ENCODE measurements at regions not wholly inside any gene's neighbourhood (a gene's known extent, or its start where the extent isn't known, plus 50 kb on each side); places are given as distances from the start of the nearest gene placed in this dataset.
"Not testable (repeated sequence)": the region's sequence is repeated elsewhere in the genome, so short reads cannot be mapped to it uniquely, and the experiment has no call there.

DNA sequence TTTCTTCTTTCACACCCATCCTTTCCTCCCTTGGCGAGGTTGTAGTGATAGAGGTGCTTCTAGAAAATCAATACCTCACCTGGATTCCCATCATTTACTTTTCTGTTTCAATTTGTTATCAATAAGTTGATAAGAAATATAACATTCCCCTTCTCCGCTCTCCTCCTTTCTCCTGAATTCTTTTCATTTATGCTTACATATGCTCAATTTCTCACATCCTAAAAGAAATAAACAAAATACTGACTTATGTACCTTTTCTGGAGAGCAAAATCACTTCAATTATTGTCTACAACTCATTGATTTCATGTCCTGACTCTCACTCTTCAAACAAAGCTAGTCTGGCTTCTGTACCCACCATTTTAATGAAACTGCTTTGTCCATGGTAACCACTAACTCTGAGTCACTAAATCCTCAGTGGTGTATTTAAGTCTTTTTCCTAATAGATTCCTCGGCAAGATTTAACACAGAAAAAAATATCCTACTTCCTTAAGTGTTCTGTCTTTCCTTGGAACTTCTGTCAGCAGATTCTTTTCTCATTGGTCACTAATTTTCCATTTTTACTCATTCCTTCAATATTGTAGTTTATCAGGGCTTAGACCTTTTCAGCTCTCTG lies 289.6 kb downstream of the RFPL4B start:
- in situ Hi-C loops (cut with HindIII; ENCODE audit: low sequenced_read_pairs) = no loop called here

DNA sequence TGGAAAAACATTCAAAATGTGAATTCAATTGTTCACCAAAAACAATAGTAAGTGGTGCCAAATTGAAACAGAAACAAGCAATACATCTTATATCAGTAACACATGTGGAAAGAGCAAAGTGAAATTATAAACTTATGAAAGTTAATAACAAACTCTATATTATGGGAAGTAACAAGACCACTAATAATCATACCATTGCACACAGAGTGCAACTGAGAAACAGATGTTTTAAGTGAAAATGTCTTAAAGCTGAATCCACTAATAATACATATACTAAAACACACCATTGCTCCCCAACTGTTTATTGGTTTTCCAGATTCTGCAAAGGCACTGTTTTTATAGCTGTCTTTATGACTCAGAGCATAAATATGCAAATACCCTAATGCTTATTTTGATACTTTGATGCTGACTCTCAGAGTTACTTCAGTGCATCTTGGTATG lies 292.3 kb downstream of the RFPL4B start:
- in situ Hi-C loops (cut with HindIII; ENCODE audit: low sequenced_read_pairs) = no loop called here

DNA sequence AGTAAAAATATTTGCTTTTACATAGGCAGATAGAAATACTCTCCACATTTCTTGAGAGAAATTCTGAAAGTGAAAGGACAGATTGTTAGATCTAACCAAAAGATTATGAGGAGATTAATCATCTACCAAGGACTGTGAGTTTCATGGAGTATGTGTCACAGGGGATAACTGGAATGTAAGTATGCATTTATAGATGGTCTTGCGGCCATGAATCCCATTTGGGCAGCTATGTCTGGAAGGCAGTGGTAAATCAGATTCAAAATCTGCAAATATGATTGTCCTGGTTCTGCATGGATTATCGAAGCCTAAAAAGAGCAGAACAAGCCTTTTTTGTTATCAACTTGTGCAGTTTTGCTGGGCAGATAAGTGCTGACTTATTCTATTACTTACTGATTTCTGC lies 293.8 kb downstream of the RFPL4B start:
- in situ Hi-C loops (cut with HindIII; ENCODE audit: low sequenced_read_pairs) = no loop called here

DNA sequence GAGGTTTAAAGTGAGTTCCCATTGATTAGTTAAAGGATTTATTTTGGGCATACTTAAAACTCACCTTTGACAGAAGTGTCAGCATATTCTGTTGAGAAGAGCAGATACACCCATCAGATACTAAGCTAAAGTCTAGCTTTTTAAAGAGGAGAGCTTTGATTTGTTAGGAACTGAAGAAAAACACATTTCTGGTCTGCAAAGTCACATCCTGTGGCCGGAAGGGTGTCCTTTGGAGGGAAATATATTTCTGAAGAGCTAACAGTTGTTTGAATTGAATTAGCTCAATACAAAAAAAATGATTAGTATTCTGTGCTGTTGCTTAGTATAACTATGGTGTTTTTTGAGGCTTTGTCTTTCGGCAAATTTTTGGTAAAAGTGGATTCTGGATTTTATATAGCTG lies 302.7 kb downstream of the RFPL4B start:
- in situ Hi-C loops (cut with HindIII; ENCODE audit: low sequenced_read_pairs) = no loop called here

DNA sequence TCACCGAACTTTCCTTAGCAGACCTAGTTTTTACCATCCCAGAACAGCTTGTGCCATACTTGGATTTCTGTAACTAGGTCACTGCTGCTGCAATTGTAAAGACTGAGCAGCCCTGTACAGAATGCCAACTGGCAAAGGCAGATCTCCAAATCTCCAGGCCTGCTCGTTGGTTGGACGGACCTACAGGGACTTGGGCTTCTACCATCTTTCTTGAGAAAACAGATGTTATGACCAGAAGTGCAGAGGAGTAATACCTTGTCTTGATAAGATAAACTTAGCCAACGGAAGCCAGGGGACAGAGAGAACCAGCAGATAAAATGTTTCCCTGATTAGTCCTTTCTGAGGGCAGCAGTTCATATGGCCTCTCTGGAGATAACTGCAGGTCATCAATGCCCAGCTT lies 304.1 kb downstream of the RFPL4B start:
- in situ Hi-C loops (cut with HindIII; ENCODE audit: low sequenced_read_pairs) = no loop called here

DNA sequence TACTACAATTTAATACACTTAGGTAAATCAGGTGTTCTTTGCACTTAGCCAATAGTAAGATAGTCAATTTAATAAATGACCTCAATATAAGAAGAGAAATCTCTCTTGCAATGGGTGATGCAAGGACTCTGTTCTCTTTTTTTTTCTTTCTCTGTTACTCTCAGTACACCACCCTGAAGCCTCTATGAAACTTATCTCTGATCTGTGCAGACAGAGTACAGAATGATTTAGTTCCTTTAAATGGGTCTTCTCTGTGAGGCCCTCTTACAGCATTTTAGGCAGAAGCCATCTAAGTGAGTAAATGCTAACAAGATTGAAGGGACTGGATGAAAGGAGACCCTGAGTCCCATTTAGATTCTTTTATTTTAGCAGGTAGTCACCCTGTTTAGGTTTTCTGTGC lies 312.8 kb downstream of the RFPL4B start:
- in situ Hi-C loops (cut with HindIII; ENCODE audit: low sequenced_read_pairs) = no loop called here

DNA sequence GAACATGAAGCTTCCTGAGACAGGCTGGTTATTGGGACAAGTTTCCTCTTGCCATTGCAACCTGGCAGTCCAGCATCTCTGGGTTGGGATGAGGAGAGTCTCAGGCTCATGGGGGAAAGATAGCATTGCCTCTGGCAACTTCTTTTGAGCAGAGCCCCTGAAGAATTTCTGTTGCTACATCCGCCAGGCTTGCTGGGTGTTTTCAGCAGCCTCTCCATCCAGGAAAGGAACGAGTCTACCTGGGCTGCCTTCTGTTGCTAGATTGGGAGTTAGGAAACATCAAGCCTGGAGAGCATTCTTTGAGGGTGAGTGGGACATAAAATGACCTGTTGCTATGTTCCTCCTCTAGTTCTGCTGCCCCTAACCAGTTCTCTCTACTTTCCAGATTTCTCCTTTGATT lies 313.5 kb downstream of the RFPL4B start:
- in situ Hi-C loops (cut with HindIII; ENCODE audit: low sequenced_read_pairs) = no loop called here

DNA sequence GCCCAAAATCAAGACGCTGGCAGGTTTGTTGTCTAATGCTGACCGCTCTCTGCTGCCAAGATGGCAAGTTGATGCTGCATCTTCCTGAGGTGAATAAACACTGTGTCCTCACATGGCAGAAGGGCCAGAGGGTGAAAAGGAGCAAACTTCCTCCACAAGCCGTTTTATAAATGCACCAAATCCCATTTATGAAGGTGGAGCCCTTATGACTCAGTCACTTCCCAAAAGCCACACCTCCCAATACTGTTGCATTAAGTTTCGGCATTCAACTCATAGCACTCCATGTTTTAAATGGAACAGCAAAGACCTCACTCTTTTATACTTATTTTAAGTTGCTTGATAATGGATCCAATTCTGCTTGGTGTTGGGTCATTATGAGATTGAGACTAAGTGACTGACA lies 316.6 kb downstream of the RFPL4B start:
- in situ Hi-C loops (cut with HindIII; ENCODE audit: low sequenced_read_pairs) = no loop called here

DNA sequence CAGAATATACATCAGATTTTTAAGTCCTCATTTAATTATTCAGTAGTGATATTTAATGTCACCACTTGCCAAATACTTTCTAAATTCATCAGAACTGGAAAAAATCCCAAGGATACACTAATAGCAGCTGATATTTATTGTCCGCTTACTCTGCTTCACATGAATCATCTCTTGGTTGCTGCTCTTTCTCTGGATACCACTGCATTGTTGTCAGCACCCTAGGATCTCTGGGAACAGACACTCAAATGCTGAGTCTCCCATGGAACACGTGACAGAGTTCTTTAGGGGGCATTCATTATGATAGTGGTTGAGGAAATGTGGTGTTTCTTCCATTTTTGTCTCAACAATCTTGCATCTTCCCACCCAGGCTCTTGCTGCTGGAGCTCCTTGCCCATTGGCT lies 318.0 kb downstream of the RFPL4B start:
- in situ Hi-C loops (cut with HindIII; ENCODE audit: low sequenced_read_pairs) = no loop called here

DNA sequence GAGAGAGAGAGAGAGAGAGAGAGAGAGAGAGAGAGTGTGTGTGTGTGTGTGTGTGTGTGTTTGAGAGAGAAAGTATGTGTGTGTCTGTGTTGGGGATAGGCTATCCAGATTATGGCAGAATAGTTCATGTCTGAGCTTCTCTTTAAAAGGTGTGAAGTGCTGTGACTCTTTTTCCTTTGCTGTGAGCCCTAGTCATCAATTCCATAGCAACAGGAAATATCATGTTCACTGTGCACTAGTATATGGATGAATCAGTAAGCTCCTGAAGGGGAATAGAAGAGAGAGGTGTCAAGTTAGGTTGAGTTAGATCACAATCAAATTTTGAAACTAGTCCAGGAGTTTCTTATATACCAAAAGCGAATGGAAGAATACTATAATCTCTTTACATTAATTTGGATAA lies 318.7 kb downstream of the RFPL4B start:
- in situ Hi-C loops (cut with HindIII; ENCODE audit: low sequenced_read_pairs) = no loop called here

DNA sequence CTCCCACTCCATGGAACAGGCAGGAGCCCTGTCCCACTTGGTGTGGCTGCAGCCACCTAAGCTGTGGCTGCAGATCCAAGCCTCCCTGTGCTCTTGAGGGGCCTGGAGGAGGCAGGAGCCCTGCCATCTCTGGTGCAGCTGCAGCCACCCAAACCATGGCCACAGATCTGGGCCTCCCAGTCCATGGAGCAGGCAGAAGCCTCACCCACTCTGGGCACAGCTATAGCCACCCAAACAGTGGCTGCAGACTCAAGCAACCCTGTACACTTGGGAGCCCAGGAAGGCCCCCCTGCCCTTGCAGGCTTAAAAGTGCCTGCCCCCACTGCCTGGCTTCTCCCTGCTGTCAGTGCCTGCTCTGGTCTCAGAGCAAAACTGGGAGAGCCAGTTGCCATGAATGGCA lies 320.3 kb downstream of the RFPL4B start:
- in situ Hi-C loops (cut with HindIII; ENCODE audit: low sequenced_read_pairs) = no loop called here

DNA sequence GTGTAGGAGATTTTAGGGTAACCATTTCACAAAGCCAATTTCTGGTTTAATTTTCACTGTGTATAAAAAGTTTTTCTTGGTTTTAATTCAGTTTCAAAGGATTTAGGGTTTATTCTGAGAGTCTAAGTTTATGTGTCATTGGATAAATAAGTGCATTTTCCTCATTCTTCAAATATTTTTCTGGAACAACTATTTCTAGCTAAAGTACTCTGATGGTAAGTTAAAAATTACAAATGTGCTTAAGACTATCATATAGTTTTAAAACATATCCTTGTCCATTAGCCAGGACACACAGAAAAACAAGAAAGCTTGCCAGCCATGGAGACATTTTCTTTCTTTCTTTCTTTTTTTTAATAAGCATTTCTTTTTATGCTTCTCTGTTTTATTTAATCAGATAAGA lies 333.0 kb downstream of the RFPL4B start:
- in situ Hi-C loops (cut with HindIII; ENCODE audit: low sequenced_read_pairs) = no loop called here

DNA sequence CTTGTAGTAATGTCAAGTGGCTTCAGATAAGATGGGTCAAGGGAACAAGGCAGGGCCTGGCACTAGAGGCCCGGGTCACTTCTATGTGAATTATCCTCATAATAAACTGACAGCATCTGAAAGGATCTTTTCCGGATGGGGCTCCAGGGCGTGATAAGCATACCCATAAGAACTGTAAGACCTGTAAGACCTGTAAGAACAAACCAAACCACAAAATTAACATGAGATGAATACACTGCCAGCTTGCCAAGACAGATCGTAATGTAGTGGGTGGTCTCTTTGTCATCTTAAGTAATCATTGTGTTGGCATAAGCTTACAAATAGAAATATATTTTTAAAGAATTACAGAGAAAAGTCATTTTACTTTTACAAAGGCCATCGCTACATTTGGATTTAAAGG lies 334.9 kb downstream of the RFPL4B start:
- in situ Hi-C loops (cut with HindIII; ENCODE audit: low sequenced_read_pairs) = no loop called here

DNA sequence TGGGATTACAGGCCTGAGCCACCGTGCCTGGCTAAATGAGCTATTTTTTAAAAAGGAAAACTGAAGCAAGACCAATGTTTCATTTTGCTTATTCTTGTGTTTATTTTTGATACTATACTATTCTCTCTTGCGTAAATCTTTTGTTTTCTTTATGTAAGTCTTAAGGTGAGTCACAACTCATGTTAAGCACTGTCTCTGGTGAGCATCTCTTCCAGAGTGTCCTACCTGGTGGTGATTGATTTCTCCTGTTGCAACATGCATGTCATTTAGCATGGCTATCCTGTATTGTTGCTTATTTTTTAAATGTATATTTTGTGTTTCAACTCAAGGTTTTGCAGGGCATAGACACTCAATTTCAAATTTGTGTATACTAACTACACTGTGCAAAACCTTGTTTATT lies 336.0 kb downstream of the RFPL4B start:
- in situ Hi-C loops (cut with HindIII; ENCODE audit: low sequenced_read_pairs) = no loop called here

DNA sequence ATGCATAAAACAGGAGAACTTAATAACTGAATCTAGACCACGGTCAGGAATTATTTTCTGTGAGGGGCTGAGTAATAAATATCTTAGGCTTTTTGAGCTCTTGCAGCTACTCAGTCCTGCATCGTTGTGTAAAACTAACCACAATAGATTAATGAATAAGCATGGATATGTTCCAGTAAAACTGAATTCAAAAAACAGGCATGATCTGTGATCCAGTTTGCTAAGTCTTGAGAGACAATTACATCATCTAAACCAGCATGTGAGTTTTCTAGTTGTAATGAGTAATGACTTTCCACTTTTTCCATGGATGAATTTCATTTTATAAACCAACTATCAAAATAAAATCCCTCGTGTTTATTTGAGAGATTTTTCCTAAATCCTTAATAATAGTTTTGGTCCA lies 336.8 kb downstream of the RFPL4B start:
- in situ Hi-C loops (cut with HindIII; ENCODE audit: low sequenced_read_pairs) = no loop called here

DNA sequence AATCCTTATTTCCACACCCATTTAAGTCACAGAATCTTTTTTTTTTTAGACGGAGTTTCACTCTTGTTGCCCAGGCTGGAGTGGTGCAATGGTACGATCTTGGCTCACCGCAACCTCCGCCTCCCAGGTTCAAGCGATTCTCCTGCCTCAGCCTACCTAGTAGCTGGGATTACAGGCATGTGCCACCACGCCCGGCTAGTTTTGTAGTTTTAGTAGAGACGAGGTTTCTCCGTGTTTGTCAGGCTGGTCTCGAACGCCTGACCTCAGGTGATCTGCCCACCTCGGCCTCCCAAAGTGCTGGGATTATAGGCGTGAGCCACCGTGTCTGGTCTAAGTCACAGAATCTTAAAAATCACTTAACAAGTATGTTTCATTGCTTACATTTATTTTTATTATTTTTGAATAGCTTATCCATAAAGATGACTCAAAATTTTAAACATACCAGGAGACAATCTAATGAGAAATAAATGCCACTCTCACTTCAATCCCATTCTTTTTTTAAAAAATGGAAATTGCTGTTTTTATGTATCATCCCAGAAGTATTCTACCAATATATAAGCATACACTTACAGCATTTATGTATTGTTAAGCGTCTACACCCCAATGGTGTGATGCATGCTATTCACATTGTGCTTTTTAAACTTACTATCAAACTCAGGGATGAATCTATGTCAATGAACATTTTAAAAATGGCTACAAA lies 338.5 kb downstream of the RFPL4B start:
- in situ Hi-C loops (cut with HindIII; ENCODE audit: low sequenced_read_pairs) = not testable (repeated sequence)

DNA sequence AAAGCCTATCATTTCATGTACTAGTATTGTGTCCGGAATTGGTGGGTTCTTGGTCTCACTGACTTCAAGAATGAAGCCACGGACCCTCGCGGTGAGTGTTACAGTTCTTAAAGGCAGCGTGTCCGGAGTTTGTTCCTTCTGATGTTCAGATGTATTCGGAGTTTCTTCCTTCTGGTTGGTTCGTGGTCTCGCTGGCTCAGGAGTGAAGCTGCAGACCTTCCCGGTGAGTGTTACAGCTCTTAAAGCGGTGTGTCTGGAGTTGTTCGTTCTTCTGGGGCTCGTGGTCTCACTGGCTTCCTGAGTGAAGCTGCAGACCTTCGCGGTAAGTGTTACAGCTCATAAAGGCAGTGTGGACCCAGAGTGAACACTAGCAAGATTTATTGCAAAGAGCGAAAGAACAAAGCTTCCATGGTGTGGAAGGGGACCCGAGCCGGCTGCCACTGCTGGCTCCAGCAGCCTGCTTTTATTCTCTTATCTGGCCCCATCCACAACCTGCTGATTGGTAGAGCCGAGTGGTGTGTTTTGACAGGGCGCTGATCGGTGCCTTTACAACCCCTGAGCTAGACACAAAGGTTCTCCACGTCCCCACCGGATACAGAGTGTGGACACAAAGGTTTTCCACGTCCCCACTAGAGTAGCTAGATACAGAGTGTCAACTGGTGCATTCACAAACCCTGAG lies 341.5 kb downstream of the RFPL4B start:
- in situ Hi-C loops (cut with HindIII; ENCODE audit: low sequenced_read_pairs) = not testable (repeated sequence)

DNA sequence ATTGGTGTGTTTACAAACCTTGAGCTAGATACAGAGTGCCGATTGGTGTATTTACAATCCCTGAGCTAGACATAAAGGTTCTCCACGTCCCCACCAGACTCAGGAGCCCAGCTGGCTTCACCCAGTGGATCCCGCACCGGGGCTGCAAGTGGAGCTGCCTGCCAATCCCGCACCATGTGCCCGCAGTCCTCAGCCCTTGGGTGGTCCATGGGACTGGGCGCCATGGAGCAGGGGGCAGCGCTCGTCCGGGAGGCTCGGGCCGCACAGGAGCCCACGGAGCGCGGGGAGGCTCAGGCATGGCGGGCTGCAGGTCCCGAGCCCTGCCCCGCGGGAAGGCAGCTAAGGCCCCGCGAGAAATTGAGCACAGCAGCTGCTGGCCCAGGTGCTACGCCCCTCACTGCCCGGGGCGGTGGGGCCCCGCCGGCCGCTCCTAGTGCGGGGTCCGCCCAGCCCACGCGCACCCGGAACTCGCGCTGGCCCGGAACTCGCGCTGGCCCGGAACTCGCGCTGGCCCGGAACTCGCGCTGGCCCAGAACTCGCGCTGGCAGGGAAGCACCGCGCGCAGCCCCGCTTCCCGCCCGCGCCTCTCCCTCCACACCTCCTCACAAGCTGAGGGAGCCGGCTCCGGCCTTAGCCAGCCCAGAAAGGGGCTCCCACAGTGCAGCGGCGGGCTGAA lies 342.2 kb downstream of the RFPL4B start:
- in situ Hi-C loops (cut with HindIII; ENCODE audit: low sequenced_read_pairs) = not testable (repeated sequence)

DNA sequence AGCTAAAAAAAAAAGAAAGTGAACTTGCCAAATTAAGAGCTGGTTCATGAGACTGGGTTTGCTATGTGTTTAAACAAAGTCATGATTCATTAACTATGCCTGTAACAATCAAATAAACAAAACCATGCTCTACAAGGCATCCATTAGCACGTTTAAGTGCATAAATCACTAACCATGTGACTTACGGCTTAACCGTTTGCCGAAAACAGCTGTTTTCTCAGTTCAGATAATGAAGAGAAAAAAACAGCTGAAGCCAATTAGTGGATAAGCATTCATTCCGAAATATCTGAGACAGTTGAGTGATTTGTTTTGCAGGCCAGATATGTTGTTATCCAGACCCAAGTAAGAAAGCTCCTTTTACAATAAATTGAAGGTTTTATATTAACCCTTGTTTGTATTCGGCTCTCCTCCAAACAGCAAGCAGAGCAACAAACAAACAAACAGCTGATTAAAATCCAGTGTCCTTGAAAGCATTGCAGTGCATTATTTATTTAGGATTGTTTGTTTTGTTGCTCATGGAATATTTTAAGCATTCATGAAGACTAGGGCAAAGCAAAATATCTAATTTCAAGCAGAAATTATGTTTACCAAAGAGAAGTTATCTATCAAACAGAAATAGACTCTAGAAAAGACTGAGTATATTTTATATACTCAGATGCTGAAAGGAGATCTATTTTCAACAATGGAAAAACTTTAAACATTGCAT lies 343.5 kb downstream of the RFPL4B start:
- in situ Hi-C loops (cut with HindIII; ENCODE audit: low sequenced_read_pairs) = no loop called here

DNA sequence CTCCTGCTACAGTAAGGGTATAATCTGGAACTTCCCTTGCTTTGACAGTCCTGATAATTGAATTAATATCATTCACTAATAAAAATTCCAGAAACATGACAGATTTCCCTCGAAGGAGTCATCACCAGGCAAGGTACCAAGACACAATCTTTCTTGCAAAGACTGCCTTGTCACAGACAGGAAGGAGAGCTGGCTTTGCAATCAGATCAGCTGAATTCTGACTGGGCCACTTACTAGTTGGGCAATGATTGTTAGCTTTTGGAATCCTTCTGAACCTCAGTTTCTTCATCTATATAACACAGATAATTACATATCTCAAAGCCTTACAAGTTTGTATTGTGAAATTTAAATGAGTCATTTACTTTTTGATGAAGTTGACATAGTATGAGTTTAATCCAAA lies 344.2 kb downstream of the RFPL4B start:
- in situ Hi-C loops (cut with HindIII; ENCODE audit: low sequenced_read_pairs) = no loop called here

DNA sequence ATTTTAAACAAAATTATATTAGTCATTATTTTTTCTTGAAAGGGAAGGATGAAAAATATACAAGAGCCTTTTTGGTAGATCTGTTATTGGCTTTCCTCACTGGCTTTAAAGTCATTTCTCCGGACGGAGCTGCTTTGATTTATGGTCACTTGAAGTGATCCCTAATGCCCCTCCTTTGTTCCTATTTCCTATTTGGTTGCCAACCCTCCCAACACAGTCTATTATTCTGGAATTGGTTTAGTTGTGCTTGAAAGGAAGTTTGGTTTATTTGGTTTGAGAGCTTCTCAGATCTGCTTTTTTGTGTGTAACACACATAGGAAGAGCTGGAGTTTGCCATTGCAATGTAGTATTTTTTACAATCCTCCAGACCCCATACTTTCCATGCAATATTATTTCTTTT lies 347.9 kb downstream of the RFPL4B start:
- in situ Hi-C loops (cut with HindIII; ENCODE audit: low sequenced_read_pairs) = no loop called here

Measured in endothelial cell of hepatic sinusoid (primary cell).